HFFc6 (cell line): ENCODE measurements at regions not wholly inside any gene's neighbourhood (a gene's known extent, or its start where the extent isn't known, plus 50 kb on each side); places are given as distances from the start of the nearest gene placed in this dataset.

ENCODE experiments used
- DNase-seq: peaks from one replicate; pipeline ENCODE4 v3.0.0-alpha.2; 2018
- H3K27ac Mint-ChIP-seq: 2 replicates; pipeline ENCODE4 v1.8.0; 2020; ENCODE audit warnings: mild to moderate bottlenecking, mixed read lengths
- H3K27me3 Mint-ChIP-seq: 2 replicates; pipeline ENCODE4 v1.8.0; 2021; ENCODE audit warnings: mild to moderate bottlenecking, moderate library complexity, mixed read lengths; ENCODE audit not compliant: insufficient read depth
- H3K36me3 Mint-ChIP-seq: 2 replicates; pipeline ENCODE4 v1.8.0; 2021; ENCODE audit warnings: low read depth, mixed read lengths
- H3K4me1 Mint-ChIP-seq: 2 replicates; pipeline ENCODE4 v1.8.0; 2020; ENCODE audit warnings: low read depth, mixed read lengths
- H3K4me3 Mint-ChIP-seq: 2 replicates; pipeline ENCODE4 v1.8.0; 2020; ENCODE audit warnings: mild to moderate bottlenecking, moderate library complexity, mixed read lengths
- H3K9me3 Mint-ChIP-seq: 2 replicates; pipeline ENCODE4 v1.8.0; 2020; ENCODE audit warnings: mild to moderate bottlenecking, mixed read lengths
- TF ChIP-seq, protein P1 (sequence below): fragments of 200-600 bp; sonication (generic); IDR thresholded peaks from 2 replicates; pipeline ENCODE4 v1.5.0; 2021; ENCODE audit warnings: antibody characterized with exemption, mild to moderate bottlenecking

DNA sequence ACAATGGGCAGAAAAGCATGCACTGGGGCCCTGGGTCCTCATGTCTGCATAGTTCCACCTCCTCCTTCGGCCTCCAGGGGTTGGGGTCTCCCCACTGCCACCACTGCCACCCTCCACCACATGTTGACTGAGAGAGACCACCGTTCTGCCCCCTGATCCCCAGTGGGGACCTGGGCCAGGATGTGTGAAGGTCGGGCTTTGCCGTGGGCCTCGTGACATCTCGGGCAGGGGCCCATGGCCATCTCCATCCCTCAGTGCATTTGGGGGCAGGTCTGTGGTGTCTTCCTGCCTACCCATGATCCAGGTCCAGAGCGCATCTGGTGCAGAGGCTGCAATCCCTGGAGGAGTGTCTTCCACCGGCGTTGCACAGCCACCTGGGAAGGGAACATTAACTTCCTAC lies 166.8 kb upstream of the POU3F3 start:
- no peaks in the 10 kb centered on the region for H3K4me1 Mint-ChIP-seq
- TF ChIP-seq, protein P1, sequence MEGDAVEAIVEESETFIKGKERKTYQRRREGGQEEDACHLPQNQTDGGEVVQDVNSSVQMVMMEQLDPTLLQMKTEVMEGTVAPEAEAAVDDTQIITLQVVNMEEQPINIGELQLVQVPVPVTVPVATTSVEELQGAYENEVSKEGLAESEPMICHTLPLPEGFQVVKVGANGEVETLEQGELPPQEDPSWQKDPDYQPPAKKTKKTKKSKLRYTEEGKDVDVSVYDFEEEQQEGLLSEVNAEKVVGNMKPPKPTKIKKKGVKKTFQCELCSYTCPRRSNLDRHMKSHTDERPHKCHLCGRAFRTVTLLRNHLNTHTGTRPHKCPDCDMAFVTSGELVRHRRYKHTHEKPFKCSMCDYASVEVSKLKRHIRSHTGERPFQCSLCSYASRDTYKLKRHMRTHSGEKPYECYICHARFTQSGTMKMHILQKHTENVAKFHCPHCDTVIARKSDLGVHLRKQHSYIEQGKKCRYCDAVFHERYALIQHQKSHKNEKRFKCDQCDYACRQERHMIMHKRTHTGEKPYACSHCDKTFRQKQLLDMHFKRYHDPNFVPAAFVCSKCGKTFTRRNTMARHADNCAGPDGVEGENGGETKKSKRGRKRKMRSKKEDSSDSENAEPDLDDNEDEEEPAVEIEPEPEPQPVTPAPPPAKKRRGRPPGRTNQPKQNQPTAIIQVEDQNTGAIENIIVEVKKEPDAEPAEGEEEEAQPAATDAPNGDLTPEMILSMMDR, result no peak

GRCh38 chr2:104690255-104690984 lies 163.5 kb upstream of the POU3F3 start:
- peaks cover 61% of the 10 kb centered on the region for H3K9me3 Mint-ChIP-seq
- DNase-seq, result no peak
- H3K4me3 Mint-ChIP-seq, result no peak overlapping the region
- TF ChIP-seq, protein P1, result no peak
- H3K4me1 Mint-ChIP-seq, result no peaks in the 10 kb centered on the region
- H3K36me3 Mint-ChIP-seq, result peaks cover 9% of the 10 kb centered on the region; the same call in 1 of the 2 replicates
- H3K27ac Mint-ChIP-seq, result no peak overlapping the region
- H3K27me3 Mint-ChIP-seq, result no peaks in the 10 kb centered on the region; the same call in 1 of the 2 replicates

More for the DNA sequence above, 166.8 kb upstream of the POU3F3 start:
- H3K27me3 Mint-ChIP-seq, result no peaks in the 10 kb centered on the region; the same call in 1 of the 2 replicates
- H3K36me3 Mint-ChIP-seq, result peaks cover 9% of the 10 kb centered on the region; the same call in 1 of the 2 replicates
- DNase-seq, result no peak
- no peak overlapping the region for H3K4me3 Mint-ChIP-seq
- H3K9me3 Mint-ChIP-seq, result peaks cover 43% of the 10 kb centered on the region
- no peak overlapping the region for H3K27ac Mint-ChIP-seq

DNA sequence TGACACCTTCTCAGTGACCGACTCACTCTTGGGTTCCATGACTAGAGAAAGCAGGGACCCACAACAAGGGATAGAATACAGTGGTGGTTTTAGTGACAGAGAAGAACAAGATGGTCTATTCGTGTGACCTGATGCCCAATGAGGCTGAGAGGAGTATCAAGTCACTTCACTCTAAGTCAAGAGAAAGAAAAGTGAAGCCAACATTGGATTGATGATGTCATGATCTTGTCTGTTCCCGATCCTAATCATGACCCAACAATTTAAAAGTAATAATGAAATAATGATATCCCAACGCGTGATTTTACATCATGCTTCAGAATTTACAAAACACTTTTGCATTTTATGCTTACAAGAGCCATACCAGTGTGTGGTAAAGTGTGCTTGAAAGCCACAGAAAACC lies 155.6 kb upstream of the POU3F3 start:
- peaks cover 31% of the 10 kb centered on the region for H3K9me3 Mint-ChIP-seq
- TF ChIP-seq, protein P1, result no peak
- H3K27me3 Mint-ChIP-seq, result no peaks in the 10 kb centered on the region; the same call in 1 of the 2 replicates
- H3K27ac Mint-ChIP-seq, result no peak overlapping the region
- no peaks in the 10 kb centered on the region for H3K36me3 Mint-ChIP-seq
- H3K4me1 Mint-ChIP-seq, result no peaks in the 10 kb centered on the region
- no peak for DNase-seq
- no peak overlapping the region for H3K4me3 Mint-ChIP-seq

DNA sequence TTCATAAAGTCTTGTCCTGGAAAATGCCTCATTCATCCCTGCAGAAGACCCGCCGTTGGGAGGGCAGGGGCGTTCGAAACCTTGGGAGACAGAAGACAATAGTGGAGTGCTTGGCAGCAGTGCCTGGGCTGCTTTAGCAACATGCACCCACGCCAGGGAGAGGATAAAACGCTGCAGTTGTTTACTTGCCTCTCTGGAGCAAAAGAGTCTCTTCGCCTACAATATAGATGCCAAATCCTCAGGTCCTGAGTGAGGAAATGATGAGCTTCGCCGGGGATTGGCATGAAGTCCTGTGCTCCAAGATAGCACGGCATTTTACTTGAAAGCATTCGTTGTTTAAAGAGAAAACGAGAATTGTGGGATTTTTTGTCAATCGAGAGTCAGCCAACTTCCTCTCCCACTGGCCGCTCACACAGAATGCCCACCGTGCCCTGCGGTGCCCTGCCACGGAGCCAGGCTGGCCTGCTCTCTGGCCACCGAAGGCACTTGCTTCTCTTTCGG lies 152.5 kb upstream of the POU3F3 start:
- TF ChIP-seq, protein P1, result no peak
- no peak for DNase-seq
- no peak overlapping the region for H3K27ac Mint-ChIP-seq
- H3K4me1 Mint-ChIP-seq, result no peaks in the 10 kb centered on the region
- H3K4me3 Mint-ChIP-seq, result no peak overlapping the region
- no peaks in the 10 kb centered on the region; the same call in 1 of the 2 replicates for H3K27me3 Mint-ChIP-seq
- H3K36me3 Mint-ChIP-seq, result no peaks in the 10 kb centered on the region
- H3K9me3 Mint-ChIP-seq, result peaks cover 18% of the 10 kb centered on the region

DNA sequence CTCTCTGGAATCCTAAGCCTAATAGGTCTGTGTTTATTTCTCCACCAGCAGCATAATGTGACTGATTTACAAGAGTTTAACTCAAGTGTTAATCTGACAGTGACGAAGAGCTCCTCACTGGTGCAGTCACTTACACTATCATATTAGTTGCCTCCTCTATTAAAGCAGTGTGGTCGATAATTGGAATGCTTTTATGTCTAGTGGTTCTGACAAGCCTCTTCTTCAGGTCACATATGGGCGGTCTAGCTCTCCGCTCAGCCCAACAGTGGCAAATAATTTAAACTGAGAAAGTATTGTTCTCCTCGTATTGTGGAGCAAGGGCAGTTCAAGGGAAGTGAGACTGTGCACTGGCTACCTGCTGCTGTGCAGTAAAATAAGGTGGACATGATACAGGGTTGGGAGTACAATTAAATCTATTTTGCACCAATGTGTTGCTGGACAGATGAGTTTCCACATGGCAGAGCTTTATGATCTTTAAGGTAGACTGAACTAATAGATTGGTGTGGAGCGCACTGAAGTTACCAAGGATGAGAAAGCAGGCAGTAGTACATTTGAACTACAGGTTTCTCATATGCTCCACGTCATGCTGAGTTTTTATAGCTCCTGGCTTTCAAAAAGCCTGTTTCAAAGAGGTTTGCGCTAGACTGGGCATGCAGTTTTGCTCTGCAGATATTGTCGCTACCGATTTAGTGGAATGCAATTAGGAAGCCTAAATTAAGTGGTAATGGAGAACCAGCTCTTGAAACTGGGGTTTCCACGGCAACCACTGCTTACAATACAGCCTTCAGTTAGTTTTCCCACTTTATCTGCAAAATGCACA lies 151.7 kb upstream of the POU3F3 start:
- no peak overlapping the region for H3K27ac Mint-ChIP-seq
- H3K4me3 Mint-ChIP-seq, result no peak overlapping the region
- no peak for DNase-seq
- no peaks in the 10 kb centered on the region for H3K4me1 Mint-ChIP-seq
- no peaks in the 10 kb centered on the region for H3K36me3 Mint-ChIP-seq
- peaks cover 15% of the 10 kb centered on the region for H3K9me3 Mint-ChIP-seq
- TF ChIP-seq, protein P1, result no peak
- H3K27me3 Mint-ChIP-seq, result no peaks in the 10 kb centered on the region; the same call in 1 of the 2 replicates
